Osteoblast (primary cell): ENCODE measurements at regions not wholly inside any gene's neighbourhood (a gene's known extent, or its start where the extent isn't known, plus 50 kb on each side); places are given as distances from the start of the nearest gene placed in this dataset.

Experiments
- DNase-seq: peaks from one replicate; pipeline ENCODE4 v3.0.0; 2011; ENCODE audit warnings: low spot score, mixed read lengths; ENCODE audit not compliant: insufficient read length; ENCODE audit errors: missing footprints
- H2AFZ ChIP-seq: 2 replicates; pipeline ENCODE4 v1.6.0; 2011; ENCODE audit warnings: mild to moderate bottlenecking, low read length
- H3K27ac ChIP-seq: 2 replicates; pipeline ENCODE4 v1.5.1; 2011; ENCODE audit warnings: mild to moderate bottlenecking, low read depth, low read length, moderate library complexity
- H3K27me3 ChIP-seq: 2 replicates; pipeline ENCODE4 v1.6.0; 2012; ENCODE audit warnings: mild to moderate bottlenecking, control low read depth, inconsistent platforms, low read length, moderate library complexity; ENCODE audit not compliant: insufficient read depth
- H3K36me3 ChIP-seq: 2 replicates; pipeline ENCODE4 v1.5.1; 2011; ENCODE audit warnings: mild to moderate bottlenecking, low read length, control low read depth, moderate library complexity; ENCODE audit not compliant: insufficient read depth
- H3K4me1 ChIP-seq: 2 replicates; pipeline ENCODE4 v1.5.1; 2011; ENCODE audit warnings: mild to moderate bottlenecking, low read length, control low read depth, moderate library complexity; ENCODE audit not compliant: insufficient read depth
- H3K4me2 ChIP-seq: 2 replicates; pipeline ENCODE4 v1.6.0; 2011; ENCODE audit warnings: mild to moderate bottlenecking, low read length; ENCODE audit not compliant: insufficient read depth
- H3K4me3 ChIP-seq: fragments of 200-600 bp; sonication (generic); 3 replicates; pipeline ENCODE4 v1.5.1; 2012; ENCODE audit warnings: mild to moderate bottlenecking, low read length, inconsistent platforms; ENCODE audit not compliant: insufficient read depth
- H3K79me2 ChIP-seq: 2 replicates; pipeline ENCODE4 v1.6.0; 2012; ENCODE audit warnings: mild to moderate bottlenecking, low read length, control low read depth, inconsistent platforms; ENCODE audit not compliant: insufficient read depth
- H3K9me3 ChIP-seq: 2 replicates; pipeline ENCODE4 v1.5.1; 2011; ENCODE audit warnings: low read depth, low read length, control low read depth
- H4K20me1 ChIP-seq: 2 replicates; pipeline ENCODE4 v1.6.0; 2012; ENCODE audit warnings: mild to moderate bottlenecking, low read length, control low read depth; ENCODE audit not compliant: insufficient read depth
- CTCF ChIP-seq: IDR thresholded peaks from 2 replicates; pipeline ENCODE4 v1.5.1; 2011; ENCODE audit warnings: mild to moderate bottlenecking, low read depth, low read length, moderate library complexity; ENCODE audit errors: extremely low read depth

- Histone ChIP-seq H3K4me3 (no peak overlapping the region), H3K4me1 (no peaks in the 10 kb centered on the region), H3K36me3 (no peaks in the 10 kb centered on the region), H4K20me1 (no peaks in the 10 kb centered on the region), H3K4me2 (no peak overlapping the region), H3K27ac (no peak overlapping the region), H3K9me3 (peaks cover 9% of the 10 kb centered on the region), H2AFZ (no peak overlapping the region), H3K79me2 (no peaks in the 10 kb centered on the region), H3K27me3 (no peaks in the 10 kb centered on the region)
- DNase-seq, result no peak
- TF ChIP-seq CTCF, result no peak
Observed at GRCh38 chr5:4148009-4148408, 552.4 kb downstream of the IRX1 start.

- Histone ChIP-seq H3K4me3 (no peak overlapping the region), H2AFZ (no peak overlapping the region), H3K9me3 (peaks cover 3% of the 10 kb centered on the region), H3K36me3 (no peaks in the 10 kb centered on the region), H3K4me1 (no peaks in the 10 kb centered on the region), H3K4me2 (no peak overlapping the region), H3K27me3 (no peaks in the 10 kb centered on the region), H4K20me1 (no peaks in the 10 kb centered on the region), H3K27ac (no peak overlapping the region), H3K79me2 (no peaks in the 10 kb centered on the region)
- no peak for TF ChIP-seq CTCF
- no peak for DNase-seq
Observed at GRCh38 chr5:4150067-4150466, 554.4 kb downstream of the IRX1 start.

GRCh38 chr5:4156153-4156552 lies 560.5 kb downstream of the IRX1 start:
- H3K4me3 ChIP-seq, result no peak overlapping the region
- no peaks in the 10 kb centered on the region for H3K4me1 ChIP-seq
- H3K27ac ChIP-seq, result no peak overlapping the region
- H2AFZ ChIP-seq, result no peak overlapping the region
- no peaks in the 10 kb centered on the region for H4K20me1 ChIP-seq
- no peaks in the 10 kb centered on the region for H3K36me3 ChIP-seq
- no peaks in the 10 kb centered on the region for H3K79me2 ChIP-seq
- no peak overlapping the region for H3K4me2 ChIP-seq
- H3K27me3 ChIP-seq, result no peaks in the 10 kb centered on the region
- no peaks in the 10 kb centered on the region for H3K9me3 ChIP-seq
- no peak for TF ChIP-seq CTCF
- DNase-seq, result no peak

GRCh38 chr5:4156889-4157288 lies 561.3 kb downstream of the IRX1 start:
- no peak for TF ChIP-seq CTCF
- H3K36me3 ChIP-seq, result no peaks in the 10 kb centered on the region

More at GRCh38 chr5:4156889-4157288, 561.3 kb downstream of the IRX1 start:
- H2AFZ ChIP-seq, result no peak overlapping the region
- H3K4me3 ChIP-seq, result no peak overlapping the region
- H4K20me1 ChIP-seq, result no peaks in the 10 kb centered on the region
- peaks cover 3% of the 10 kb centered on the region for H3K9me3 ChIP-seq
- no peaks in the 10 kb centered on the region for H3K4me1 ChIP-seq
- no peaks in the 10 kb centered on the region for H3K27me3 ChIP-seq
- H3K4me2 ChIP-seq, result no peak overlapping the region
- no peak for DNase-seq
- H3K27ac ChIP-seq, result no peak overlapping the region
- no peaks in the 10 kb centered on the region for H3K79me2 ChIP-seq
